Panc1 (cell line): ENCODE measurements at regions not wholly inside any gene's neighbourhood (a gene's known extent, or its start where the extent isn't known, plus 50 kb on each side); places are given as distances from the start of the nearest gene placed in this dataset.
"Not testable (repeated sequence)": the region's sequence is repeated elsewhere in the genome, so short reads cannot be mapped to it uniquely, and the experiment has no call there.

Experiments used
- CTCF ChIP-seq: fragments of 450-650 bp; IDR thresholded peaks from 2 replicates; pipeline ENCODE4 v1.5.1; 2017; ENCODE audit warnings: mild to moderate bottlenecking
- POLR2AphosphoS5 ChIP-seq: IDR thresholded peaks from 2 replicates; pipeline ENCODE4 v1.6.1; 2012; ENCODE audit warnings: mild to moderate bottlenecking, low read depth, low read length, moderate library complexity
- REST ChIP-seq, 2 experiments: IDR thresholded peaks; 2 replicates each; pipeline ENCODE4 v1.6.1; 2011 to 2012; ENCODE audit warnings: low read depth in 2 of 2, control low read depth in 1 of 2, low read length in 1 of 2, mild to moderate bottlenecking in 1 of 2, moderate library complexity in 1 of 2; ENCODE audit not compliant: insufficient read depth in 1 of 2
- SIN3A ChIP-seq: IDR thresholded peaks from 2 replicates; pipeline ENCODE4 v1.6.1; 2012; ENCODE audit warnings: low read depth, mild to moderate bottlenecking, low read length, moderate library complexity, borderline replicate concordance; ENCODE audit not compliant: insufficient read depth
- TCF7L2 ChIP-seq: IDR thresholded peaks from 2 replicates; pipeline ENCODE4 v1.6.1; 2011; ENCODE audit warnings: mild to moderate bottlenecking, low read depth, low read length, inconsistent platforms

DNA sequence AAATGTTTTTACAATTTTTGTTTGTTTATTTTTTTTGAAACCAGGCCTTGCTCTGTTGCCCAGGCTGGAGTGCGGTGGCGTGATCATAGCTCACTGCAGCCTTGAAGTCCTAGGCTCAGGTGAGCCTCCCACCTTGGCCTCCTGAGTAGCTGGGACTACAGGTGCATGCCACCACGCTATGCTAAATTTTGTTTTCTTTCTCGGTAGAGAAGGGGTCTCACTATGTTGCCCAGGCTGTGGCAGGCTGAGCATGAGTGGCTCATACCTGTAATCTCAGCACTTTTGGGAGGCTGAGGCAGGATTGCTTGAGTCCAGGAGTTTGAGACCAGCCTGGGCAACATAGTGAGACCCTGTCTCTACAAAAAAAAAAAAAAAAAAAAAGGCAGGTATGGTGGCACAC lies 60.2 kb upstream of the ADGRL1 start:
- TF ChIP-seq CTCF; SIN3A; POLR2AphosphoS5; REST (IDR thresholded peaks at IDR 0.05; ENCODE audit: insufficient read depth in 1 of 2, low read depth in 2 of 2, low read length in 1 of 2); TCF7L2: not testable (repeated sequence)
